H1 (cell line): ENCODE measurements at regions not wholly inside any gene's neighbourhood (a gene's known extent, or its start where the extent isn't known, plus 50 kb on each side); places are given as distances from the start of the nearest gene placed in this dataset.

Source experiments
- ASH2L ChIP-seq: fragments of 200-600, 300-600 bp; sonication (generic); IDR thresholded peaks from one replicate; pipeline ENCODE4 v1.7.1; 2017; ENCODE audit warnings: low read length
- BRCA1 ChIP-seq: IDR thresholded peaks from 2 replicates; pipeline ENCODE4 v1.6.1; 2012; ENCODE audit warnings: low read depth, low read length, improper control_type of control experiment
- CHD1 ChIP-seq: IDR thresholded peaks from 2 replicates; pipeline ENCODE4 v1.6.1; 2012; ENCODE audit warnings: low read depth, low read length, improper control_type of control experiment
- CHD2 ChIP-seq: IDR thresholded peaks from 2 replicates; pipeline ENCODE4 v1.6.1; 2012; ENCODE audit warnings: low read length, improper control_type of control experiment
- EZH2 ChIP-seq: fragments of 200-600 bp; sonication (generic); IDR thresholded peaks from 2 replicates; pipeline ENCODE4 v1.7.1; 2012; ENCODE audit warnings: low read depth, mild to moderate bottlenecking, moderate library complexity, low read length, inconsistent platforms; ENCODE audit not compliant: severe bottlenecking
- GABPA ChIP-seq: IDR thresholded peaks from 2 replicates; pipeline ENCODE4 v1.6.1; 2011; ENCODE audit warnings: mild to moderate bottlenecking, low read length, moderate library complexity, borderline replicate concordance; ENCODE audit not compliant: insufficient read depth
- HDAC2 ChIP-seq, 2 experiments: fragments of 300-600 bp in 1 of 2; sonication (generic) in 1 of 2; IDR thresholded peaks; 2 replicates each; pipeline ENCODE4 v1.6.1; 2011 to 2012; ENCODE audit warnings: low read depth in 2 of 2, low read length in 2 of 2, mild to moderate bottlenecking in 2 of 2, moderate library complexity in 2 of 2, borderline replicate concordance in 1 of 2, inconsistent platforms in 1 of 2
- JUND ChIP-seq: IDR thresholded peaks from 2 replicates; pipeline ENCODE4 v1.6.1; 2011; ENCODE audit warnings: mild to moderate bottlenecking, improper control_type of control experiment, low read length
- KDM5A ChIP-seq: fragments of 200-600 bp; IDR thresholded peaks from 2 replicates; pipeline ENCODE4 v1.7.1; 2012; ENCODE audit warnings: mild to moderate bottlenecking, low read length, inconsistent platforms, mixed read lengths
- POLR2A ChIP-seq, 2 experiments: IDR thresholded peaks; 1 replicate in 1 of 2; 2 replicates in 1 of 2; pipeline ENCODE4 v1.6.1; 2011; ENCODE audit warnings: low read depth in 2 of 2, low read length in 2 of 2, mild to moderate bottlenecking in 2 of 2; ENCODE audit errors: control extremely low read depth in 1 of 2
- RNF2 ChIP-seq: fragments of 200-900, 300-1000 bp; sonication (generic); IDR thresholded peaks from 2 replicates; pipeline ENCODE4 v1.7.1; 2016; ENCODE audit warnings: borderline replicate concordance, low read depth, mild to moderate bottlenecking, antibody characterized with exemption, low read length; ENCODE audit not compliant: poor library complexity, severe bottlenecking; ENCODE audit errors: missing control alignments
- TF ChIP-seq, protein P1 (sequence below), 3 experiments: IDR thresholded peaks; 1 replicate in 2 of 3; 2 replicates in 1 of 3; pipeline versions ENCODE4 v1.5.1 to v1.6.1; 2011; ENCODE audit warnings: low read length in 3 of 3, mild to moderate bottlenecking in 3 of 3, inconsistent platforms in 2 of 3, low read depth in 1 of 3, moderate library complexity in 1 of 3; ENCODE audit not compliant: insufficient read depth in 1 of 3; ENCODE audit errors: control extremely low read depth in 1 of 3
- TF ChIP-seq, protein P2 (sequence below): IDR thresholded peaks from 2 replicates; pipeline ENCODE4 v1.6.1; 2012; ENCODE audit warnings: inconsistent platforms

DNA sequence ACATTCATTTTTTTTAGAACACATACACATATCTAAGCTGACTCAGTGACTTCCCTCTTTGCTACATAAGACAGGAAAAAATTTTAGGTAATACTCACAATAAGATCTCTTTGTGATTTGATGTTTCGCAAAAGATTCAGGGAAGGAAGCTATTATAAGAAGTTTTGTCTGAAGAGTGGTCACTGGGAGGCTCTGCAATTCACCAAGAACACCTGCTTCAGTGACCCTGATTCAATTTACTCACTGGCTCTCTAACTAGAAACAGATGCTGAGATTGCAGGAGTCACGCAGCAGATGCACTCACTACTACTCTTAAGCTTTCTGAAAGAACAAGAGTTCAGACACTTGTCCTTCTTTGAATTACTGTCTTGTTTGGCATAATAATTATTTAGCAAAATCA lies 193.6 kb upstream of the DDI1 start:
- TF ChIP-seq EZH2 (no peak), GABPA (no peak), CHD1 (no peak), ASH2L (no peak), POLR2A (IDR thresholded peaks at IDR 0.05; ENCODE audit: control extremely low read depth in 1 of 2, low read depth in 2 of 2, low read length in 2 of 2) (no peak), RNF2 (no peak), KDM5A (no peak), CHD2 (no peak), JUND (no peak), BRCA1 (no peak), HDAC2 (IDR thresholded peaks at IDR 0.05; ENCODE audit: borderline replicate concordance in 1 of 2, low read depth in 2 of 2, low read length in 2 of 2) (no peak)
- TF ChIP-seq, protein P1, sequence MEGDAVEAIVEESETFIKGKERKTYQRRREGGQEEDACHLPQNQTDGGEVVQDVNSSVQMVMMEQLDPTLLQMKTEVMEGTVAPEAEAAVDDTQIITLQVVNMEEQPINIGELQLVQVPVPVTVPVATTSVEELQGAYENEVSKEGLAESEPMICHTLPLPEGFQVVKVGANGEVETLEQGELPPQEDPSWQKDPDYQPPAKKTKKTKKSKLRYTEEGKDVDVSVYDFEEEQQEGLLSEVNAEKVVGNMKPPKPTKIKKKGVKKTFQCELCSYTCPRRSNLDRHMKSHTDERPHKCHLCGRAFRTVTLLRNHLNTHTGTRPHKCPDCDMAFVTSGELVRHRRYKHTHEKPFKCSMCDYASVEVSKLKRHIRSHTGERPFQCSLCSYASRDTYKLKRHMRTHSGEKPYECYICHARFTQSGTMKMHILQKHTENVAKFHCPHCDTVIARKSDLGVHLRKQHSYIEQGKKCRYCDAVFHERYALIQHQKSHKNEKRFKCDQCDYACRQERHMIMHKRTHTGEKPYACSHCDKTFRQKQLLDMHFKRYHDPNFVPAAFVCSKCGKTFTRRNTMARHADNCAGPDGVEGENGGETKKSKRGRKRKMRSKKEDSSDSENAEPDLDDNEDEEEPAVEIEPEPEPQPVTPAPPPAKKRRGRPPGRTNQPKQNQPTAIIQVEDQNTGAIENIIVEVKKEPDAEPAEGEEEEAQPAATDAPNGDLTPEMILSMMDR (IDR thresholded peaks at IDR 0.05; ENCODE audit: control extremely low read depth in 1 of 3, insufficient read depth in 1 of 3, low read depth in 1 of 3, low read length in 3 of 3): no peak
- TF ChIP-seq, protein P2, sequence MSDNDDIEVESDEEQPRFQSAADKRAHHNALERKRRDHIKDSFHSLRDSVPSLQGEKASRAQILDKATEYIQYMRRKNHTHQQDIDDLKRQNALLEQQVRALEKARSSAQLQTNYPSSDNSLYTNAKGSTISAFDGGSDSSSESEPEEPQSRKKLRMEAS: no peak
